Smooth muscle cell of the brain vasculature (primary cell): ENCODE measurements at regions not wholly inside any gene's neighbourhood (a gene's known extent, or its start where the extent isn't known, plus 50 kb on each side); places are given as distances from the start of the nearest gene placed in this dataset.
"Not testable (repeated sequence)": the region's sequence is repeated elsewhere in the genome, so short reads cannot be mapped to it uniquely, and the experiment has no call there.

Experiments
- DNase-seq: peaks from one replicate; pipeline ENCODE4 v3.0.0-alpha.2; 2012; ENCODE audit warnings: low read depth, low spot score

- no peak for DNase-seq
Observed at GRCh38 chr5:28344836-28345433, 1306.5 kb upstream of the CDH9 start.

- no peak for DNase-seq
Observed at GRCh38 chr5:28329176-28329575, 1290.8 kb upstream of the CDH9 start.

- no peak for DNase-seq
Observed at GRCh38 chr5:28328681-28329080, 1290.3 kb upstream of the CDH9 start.

GRCh38 chr5:28324174-28324573 is 1285.8 kb upstream of the CDH9 start:
- DNase-seq = no peak

GRCh38 chr5:28313953-28314352 is 1275.6 kb upstream of the CDH9 start:
- no peak for DNase-seq

GRCh38 chr5:28313321-28313951 is 1275.0 kb upstream of the CDH9 start:
- DNase-seq = no peak

GRCh38 chr5:28310696-28311095 is 1272.3 kb upstream of the CDH9 start:
- DNase-seq = no peak

- no peak for DNase-seq
Observed at GRCh38 chr5:28305891-28306290, 1267.5 kb upstream of the CDH9 start.

- DNase-seq = peak; percentile 13
Observed at GRCh38 chr5:28301712-28302111, 1263.3 kb upstream of the CDH9 start.

- DNase-seq = no peak
Observed at GRCh38 chr5:28296254-28297013, 1258.0 kb upstream of the CDH9 start.

- not testable (repeated sequence) for DNase-seq
Observed at GRCh38 chr5:28287021-28287420, 1248.6 kb upstream of the CDH9 start.

- DNase-seq = no peak
Observed at GRCh38 chr5:28286566-28286965, 1248.2 kb upstream of the CDH9 start.

GRCh38 chr5:28284788-28285187 is 1246.4 kb upstream of the CDH9 start:
- no peak for DNase-seq

- DNase-seq = no peak
Observed at GRCh38 chr5:28281351-28281750, 1243.0 kb upstream of the CDH9 start.

GRCh38 chr5:28275931-28276330 is 1237.5 kb upstream of the CDH9 start:
- DNase-seq = no peak

GRCh38 chr5:28269978-28270377 is 1231.6 kb upstream of the CDH9 start:
- no peak for DNase-seq

- DNase-seq = no peak
Observed at GRCh38 chr5:28265877-28266276, 1227.5 kb upstream of the CDH9 start.

- DNase-seq = peak; percentile 1
Observed at GRCh38 chr5:28254846-28255245, 1216.5 kb upstream of the CDH9 start.

- DNase-seq = no peak
Observed at GRCh38 chr5:28253431-28253830, 1215.0 kb upstream of the CDH9 start.

- DNase-seq = no peak
Observed at GRCh38 chr5:28249771-28250415, 1211.5 kb upstream of the CDH9 start.

- no peak for DNase-seq
Observed at GRCh38 chr5:28234356-28234968, 1196.1 kb upstream of the CDH9 start.

GRCh38 chr5:28226407-28226806 is 1188.0 kb upstream of the CDH9 start:
- DNase-seq = no peak
